ENCODE measurements at regions not wholly inside any gene's neighbourhood (a gene's known extent, or its start where the extent isn't known, plus 50 kb on each side); places are given as distances from the start of the nearest gene placed in this dataset.

GRCh38 chr15:69750253-69750652, 297.6 kb downstream of the RPLP1 start:
- Histone ChIP-seq H3K9me3 (no peaks in the 10 kb centered on the region), H3K4me1 (replicated peaks) (no peaks in the 10 kb centered on the region), H3K36me3 (no peaks in the 10 kb centered on the region), H3K4me3 (no peak overlapping the region), H3K27me3 (replicated peaks; ENCODE audit: insufficient read depth) (no peaks in the 10 kb centered on the region), H3K27ac (no peak overlapping the region)
- TF ChIP-seq POLR2AphosphoS5 (IDR thresholded peaks at IDR 0.05): no peak
- TF ChIP-seq CTCF (IDR thresholded peaks at IDR 0.05): no peak
- intact Hi-C loops (cut with DNase I): no loop called here
- DNase-seq (ENCODE audit: low spot score): no peak

- H3K27me3 ChIP-seq (replicated peaks; ENCODE audit: insufficient read depth): no peaks in the 10 kb centered on the region
- WGBS: 82% methylated on average over 2 of the region's 2 CpGs
- DNase-seq (ENCODE audit: low spot score): no peak
- H3K4me1 ChIP-seq (replicated peaks): no peaks in the 10 kb centered on the region
- intact Hi-C loops (cut with DNase I): no loop called here
- TF ChIP-seq CTCF (IDR thresholded peaks at IDR 0.05): no peak
- no peak for TF ChIP-seq POLR2AphosphoS5 (IDR thresholded peaks at IDR 0.05)
- TF ChIP-seq POLR2A (IDR thresholded peaks at IDR 0.05): no peak
- no peak overlapping the region for H3K4me3 ChIP-seq
- no peaks in the 10 kb centered on the region for H3K9me3 ChIP-seq
- H3K27ac ChIP-seq: no peak overlapping the region
- no peaks in the 10 kb centered on the region for H3K36me3 ChIP-seq
These were observed 298.5 kb downstream of the RPLP1 start for GRCh38 chr15:69751147-69751546.

GRCh38 chr15:69751566-69751965, 298.9 kb downstream of the RPLP1 start:
- WGBS: 87% methylated on average over 5 of the region's 5 CpGs

GRCh38 chr15:69753867-69754266, 301.2 kb downstream of the RPLP1 start:
- Histone ChIP-seq H3K27ac (no peak overlapping the region), H3K4me1 (replicated peaks) (no peaks in the 10 kb centered on the region), H3K9me3 (no peaks in the 10 kb centered on the region), H3K36me3 (no peaks in the 10 kb centered on the region), H3K4me3 (no peak overlapping the region), H3K27me3 (replicated peaks; ENCODE audit: insufficient read depth) (no peaks in the 10 kb centered on the region)
- WGBS: 96% methylated on average over 1 of the region's 1 CpG
- intact Hi-C loops (cut with DNase I): no loop called here
- DNase-seq (ENCODE audit: low spot score): no peak
- TF ChIP-seq POLR2AphosphoS5 (IDR thresholded peaks at IDR 0.05) (no peak), POLR2A (IDR thresholded peaks at IDR 0.05) (no peak), CTCF (IDR thresholded peaks at IDR 0.05) (no peak)

More at GRCh38 chr15:69751566-69751965, 298.9 kb downstream of the RPLP1 start:
- no peaks in the 10 kb centered on the region for H3K27me3 ChIP-seq (replicated peaks; ENCODE audit: insufficient read depth)
- H3K9me3 ChIP-seq: no peaks in the 10 kb centered on the region
- no peaks in the 10 kb centered on the region for H3K36me3 ChIP-seq
- no peak overlapping the region for H3K4me3 ChIP-seq
- intact Hi-C loops (cut with DNase I): no loop called here
- H3K27ac ChIP-seq: no peak overlapping the region
- DNase-seq (ENCODE audit: low spot score): no peak
- TF ChIP-seq CTCF (IDR thresholded peaks at IDR 0.05): no peak
- TF ChIP-seq POLR2A (IDR thresholded peaks at IDR 0.05): no peak
- H3K4me1 ChIP-seq (replicated peaks): no peaks in the 10 kb centered on the region

- Histone ChIP-seq H3K4me1 (replicated peaks) (no peaks in the 10 kb centered on the region), H3K9me3 (no peaks in the 10 kb centered on the region), H3K4me3 (no peak overlapping the region), H3K27ac (no peak overlapping the region), H3K27me3 (replicated peaks; ENCODE audit: insufficient read depth) (no peaks in the 10 kb centered on the region), H3K36me3 (no peaks in the 10 kb centered on the region)
- DNase-seq (ENCODE audit: low spot score): no peak
- no peak for TF ChIP-seq CTCF (IDR thresholded peaks at IDR 0.05)
- no peak for TF ChIP-seq POLR2A (IDR thresholded peaks at IDR 0.05)
- TF ChIP-seq POLR2AphosphoS5 (IDR thresholded peaks at IDR 0.05): no peak
- WGBS: 100% methylated on average over 1 of the region's 1 CpG
- intact Hi-C loops (cut with DNase I): no loop called here
These were observed 301.7 kb downstream of the RPLP1 start for GRCh38 chr15:69754313-69754712.

Data from prostate gland (tissue), 2 donors.